ENCODE measurements at regions not wholly inside any gene's neighbourhood (a gene's known extent, or its start where the extent isn't known, plus 50 kb on each side); places are given as distances from the start of the nearest gene placed in this dataset.

DNA sequence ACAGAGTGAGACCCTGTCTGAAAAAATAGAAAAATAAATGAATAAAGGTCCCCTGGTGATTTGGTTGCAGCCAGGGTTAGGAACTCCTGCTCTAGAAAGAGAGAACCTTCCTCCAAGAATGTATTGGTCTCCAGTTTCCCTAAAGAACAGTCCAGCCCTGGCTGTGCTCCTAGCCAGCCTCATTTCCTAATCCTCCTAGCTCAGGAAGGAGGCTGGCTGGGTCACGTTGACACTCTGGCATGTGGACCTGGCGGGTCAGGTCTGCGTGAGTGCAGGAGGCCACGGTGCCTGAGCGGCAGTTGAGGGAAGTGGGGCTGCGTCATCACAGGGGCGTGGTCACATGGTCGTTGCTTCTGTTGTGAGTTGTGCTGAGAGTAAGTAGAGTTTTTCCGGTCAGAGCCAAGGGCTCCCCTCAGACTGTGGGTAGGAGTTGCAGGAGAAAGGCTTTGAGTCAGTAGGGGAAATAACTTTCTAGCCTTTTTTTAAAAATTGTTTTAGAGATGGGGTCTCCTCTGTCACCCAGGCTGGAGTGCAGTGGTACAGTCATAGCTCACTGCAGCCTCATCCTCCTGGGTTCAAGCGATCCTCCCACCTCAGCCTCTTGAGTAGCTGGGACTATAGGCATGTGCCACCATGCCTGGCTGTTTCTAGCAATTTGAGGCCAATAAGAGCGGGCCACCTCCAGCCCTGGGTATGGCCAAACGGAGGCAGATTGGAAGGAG is 194.0 kb upstream of the CIBAR2 start:
- Histone ChIP-seq H3K9ac (peak overlapping the region; percentile 40; the same call in 1 of the 2 replicates), H3K36me3 (ENCODE audit: low read depth) (no peaks in the 10 kb centered on the region), H3K4me3 (no peak overlapping the region), H2AFZ (no peak overlapping the region), H3K4me2 (ENCODE audit: unreplicated experiment) (peak overlapping the region; percentile 22), H3K27ac (peak overlapping the region; percentile 69), H3K79me2 (ENCODE audit: insufficient read depth) (peaks cover 64% of the 10 kb centered on the region), H3F3A (ENCODE audit: insufficient read depth) (peaks cover 11% of the 10 kb centered on the region; the same call in 1 of the 2 replicates), H3K27me3 (replicated peaks; ENCODE audit: insufficient read depth) (no peaks in the 10 kb centered on the region), H4K20me1 (ENCODE audit: insufficient read depth) (no peaks in the 10 kb centered on the region), H3K9me3 (ENCODE audit: low read depth) (no peaks in the 10 kb centered on the region), H3K9me2 (ENCODE audit: insufficient read depth) (no peaks in the 10 kb centered on the region), H3K4me1 (ENCODE audit: insufficient read depth) (peaks cover 20% of the 10 kb centered on the region)
- TF ChIP-seq EZH2 (IDR thresholded peaks at IDR 0.05; ENCODE audit: insufficient read depth, poor library complexity, severe bottlenecking) (no peak), EZH2phosphoT487 (IDR thresholded peaks at IDR 0.05; ENCODE audit: insufficient read depth, low read depth) (no peak)
- peak; percentile 95 for DNase-seq
- in situ Hi-C loops (cut with MboI), result no loop called here
- WGBS, 2 experiments (ENCODE audit: low coverage in 1 of 2, low lambda C conversion rate in 2 of 2, missing lambda C conversion rate in 2 of 2), result 25 to 26% methylated on average over 12 of the region's 12 CpGs

DNA sequence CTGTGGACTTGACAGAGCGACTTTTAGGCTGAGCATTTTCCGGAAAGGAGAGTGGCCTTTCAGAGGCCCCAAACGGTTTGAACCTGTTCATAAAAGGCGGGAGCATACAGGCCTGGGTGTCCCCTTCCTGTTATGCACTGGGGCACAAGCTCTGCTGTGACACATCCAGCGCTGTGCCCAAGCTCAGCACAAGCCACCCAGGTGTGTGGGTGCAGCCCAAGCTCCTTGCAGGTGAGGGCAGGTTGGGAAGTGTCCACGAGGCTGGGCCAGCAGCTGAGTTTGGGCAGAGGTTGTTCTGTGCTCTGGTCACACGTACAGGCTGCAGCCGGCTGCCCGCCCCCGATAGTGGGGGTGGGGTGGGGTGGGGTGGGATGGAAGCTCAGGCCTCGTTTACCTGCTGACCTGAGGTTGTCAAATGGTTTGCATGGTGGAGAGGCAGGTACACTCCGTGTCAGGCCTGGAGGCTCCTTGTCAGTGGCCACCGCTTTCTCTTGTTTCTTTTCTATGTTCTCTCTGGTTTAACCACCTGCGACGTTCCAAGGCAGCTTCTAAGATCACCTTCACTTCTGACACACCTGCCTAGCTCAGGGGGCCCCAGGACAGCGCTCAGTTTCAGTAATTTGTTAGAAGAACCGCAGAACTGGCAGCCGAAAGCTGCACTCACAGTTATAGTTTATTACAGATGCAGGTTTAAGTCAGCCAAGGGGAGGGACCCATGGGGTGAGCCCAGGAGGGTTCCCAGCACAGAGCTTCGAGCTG is 194.7 kb upstream of the CIBAR2 start:
- no peaks in the 10 kb centered on the region for H3K27me3 ChIP-seq (replicated peaks; ENCODE audit: insufficient read depth)
- H3K79me2 ChIP-seq (ENCODE audit: insufficient read depth), result peaks cover 63% of the 10 kb centered on the region
- no peaks in the 10 kb centered on the region for H3K9me2 ChIP-seq (ENCODE audit: insufficient read depth)
- H2AFZ ChIP-seq, result no peak overlapping the region
- H3K4me1 ChIP-seq (ENCODE audit: insufficient read depth), result peaks cover 18% of the 10 kb centered on the region
- DNase-seq, result no peak
- H4K20me1 ChIP-seq (ENCODE audit: insufficient read depth), result no peaks in the 10 kb centered on the region
- WGBS, 2 experiments (ENCODE audit: low coverage in 1 of 2, low lambda C conversion rate in 2 of 2, missing lambda C conversion rate in 2 of 2), result 70 to 73% methylated on average over 17 to 19 of the region's 19 CpGs
- H3K4me3 ChIP-seq, result no peak overlapping the region
- peaks cover 11% of the 10 kb centered on the region; the same call in 1 of the 2 replicates for H3F3A ChIP-seq (ENCODE audit: insufficient read depth)
- TF ChIP-seq EZH2phosphoT487 (IDR thresholded peaks at IDR 0.05; ENCODE audit: insufficient read depth, low read depth), result no peak
- TF ChIP-seq EZH2 (IDR thresholded peaks at IDR 0.05; ENCODE audit: insufficient read depth, poor library complexity, severe bottlenecking), result no peak
- in situ Hi-C loops (cut with MboI), result no loop called here
- H3K9ac ChIP-seq, result peak overlapping the region; percentile 40; the same call in 1 of the 2 replicates
- no peak overlapping the region for H3K4me2 ChIP-seq (ENCODE audit: unreplicated experiment)
- H3K27ac ChIP-seq, result peak overlapping the region; percentile 69
- H3K36me3 ChIP-seq (ENCODE audit: low read depth), result no peaks in the 10 kb centered on the region
- H3K9me3 ChIP-seq (ENCODE audit: low read depth), result no peaks in the 10 kb centered on the region

DNA sequence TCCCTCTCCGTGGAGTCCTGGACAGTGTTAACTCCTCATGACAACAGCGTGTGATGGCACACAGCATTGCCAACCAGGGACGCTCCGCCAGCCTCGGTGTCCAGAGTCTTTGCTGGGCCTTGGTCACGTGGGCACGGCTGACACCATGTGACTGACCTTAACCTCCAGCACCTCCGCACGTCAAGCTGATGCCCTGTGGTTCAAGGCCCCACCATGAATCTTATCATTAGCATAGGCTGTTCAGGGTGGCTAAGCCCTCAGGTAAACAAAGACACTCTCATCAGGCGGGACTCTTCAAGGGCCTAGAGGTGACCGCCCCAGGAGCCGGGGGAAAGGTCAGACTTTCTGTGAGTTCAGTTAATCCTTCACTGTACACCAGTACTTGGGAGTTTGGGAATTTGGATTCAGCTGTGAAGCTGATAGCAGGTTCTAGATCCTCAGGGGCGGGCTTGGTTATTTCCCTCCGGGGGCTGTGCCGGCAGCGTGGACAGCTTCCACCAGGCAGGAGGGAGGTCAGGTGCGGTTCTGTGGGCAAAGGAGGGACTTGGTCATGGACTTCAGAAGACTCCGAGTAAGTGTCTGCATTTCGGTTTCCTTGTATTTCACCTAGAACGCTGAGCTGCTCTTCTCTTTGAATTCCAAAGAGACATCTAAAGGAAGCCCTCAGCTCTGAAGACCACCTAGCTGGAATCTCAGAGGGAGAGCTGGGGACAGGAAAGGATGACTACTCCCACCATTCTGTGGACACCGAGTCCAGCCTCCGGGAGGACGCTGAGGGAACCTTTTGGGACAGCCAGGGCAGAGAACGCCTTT is 195.5 kb upstream of the CIBAR2 start:
- peaks cover 12% of the 10 kb centered on the region for H3K4me1 ChIP-seq (ENCODE audit: insufficient read depth)
- DNase-seq, result no peak
- H3K9me2 ChIP-seq (ENCODE audit: insufficient read depth), result no peaks in the 10 kb centered on the region
- H3K27me3 ChIP-seq (replicated peaks; ENCODE audit: insufficient read depth), result no peaks in the 10 kb centered on the region
- H3K9ac ChIP-seq, result no peak overlapping the region
- no peaks in the 10 kb centered on the region for H4K20me1 ChIP-seq (ENCODE audit: insufficient read depth)
- H3K79me2 ChIP-seq (ENCODE audit: insufficient read depth), result peaks cover 66% of the 10 kb centered on the region
- no peak overlapping the region for H3K27ac ChIP-seq
- no peak overlapping the region for H2AFZ ChIP-seq
- H3K36me3 ChIP-seq (ENCODE audit: low read depth), result no peaks in the 10 kb centered on the region
- 73 to 76% methylated on average over 24 of the region's 24 CpGs for WGBS, 2 experiments (ENCODE audit: low coverage in 1 of 2, low lambda C conversion rate in 2 of 2, missing lambda C conversion rate in 2 of 2)
- no peak overlapping the region for H3K4me2 ChIP-seq (ENCODE audit: unreplicated experiment)
- TF ChIP-seq EZH2phosphoT487 (IDR thresholded peaks at IDR 0.05; ENCODE audit: insufficient read depth, low read depth) (no peak), EZH2 (IDR thresholded peaks at IDR 0.05; ENCODE audit: insufficient read depth, poor library complexity, severe bottlenecking) (no peak)
- H3K4me3 ChIP-seq, result no peak overlapping the region
- peaks cover 11% of the 10 kb centered on the region; the same call in 1 of the 2 replicates for H3F3A ChIP-seq (ENCODE audit: insufficient read depth)
- H3K9me3 ChIP-seq (ENCODE audit: low read depth), result no peaks in the 10 kb centered on the region
- in situ Hi-C loops (cut with MboI), result no loop called here
